EL (cell line): ENCODE measurements at regions not wholly inside any gene's neighbourhood (a gene's known extent, or its start where the extent isn't known, plus 50 kb on each side); places are given as distances from the start of the nearest gene placed in this dataset.

ENCODE experiments used
- DNase-seq: peaks from one replicate; pipeline ENCODE4 v3.0.0-alpha.2; 2016

GRCh38 chr12:66043035-66043434, 87.5 kb downstream of the LLPH start:
- no peak for DNase-seq

- no peak for DNase-seq
Observed at GRCh38 chr12:66041651-66042363, 88.7 kb downstream of the LLPH start.

DNA sequence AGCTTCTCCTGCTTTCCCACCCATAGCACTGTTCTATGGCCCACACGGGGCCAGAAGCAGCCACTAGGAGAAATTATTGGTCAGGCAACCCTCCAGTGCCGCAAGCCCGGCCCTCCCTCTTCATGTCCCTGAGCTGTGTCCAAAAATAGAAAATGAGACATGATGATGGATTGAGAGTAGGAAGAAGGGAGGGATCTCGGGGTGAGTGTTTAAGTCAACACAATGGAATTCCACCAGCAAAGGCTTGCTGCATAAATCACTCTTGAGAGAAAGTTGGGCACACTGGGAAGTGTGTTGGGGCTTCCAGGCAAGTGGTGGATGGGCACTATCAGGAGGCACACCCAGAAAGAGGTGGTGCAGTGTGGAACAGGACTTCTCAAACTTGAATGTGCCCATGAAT, 94.2 kb downstream of the LLPH start:
- peak; percentile 98 for DNase-seq

DNA sequence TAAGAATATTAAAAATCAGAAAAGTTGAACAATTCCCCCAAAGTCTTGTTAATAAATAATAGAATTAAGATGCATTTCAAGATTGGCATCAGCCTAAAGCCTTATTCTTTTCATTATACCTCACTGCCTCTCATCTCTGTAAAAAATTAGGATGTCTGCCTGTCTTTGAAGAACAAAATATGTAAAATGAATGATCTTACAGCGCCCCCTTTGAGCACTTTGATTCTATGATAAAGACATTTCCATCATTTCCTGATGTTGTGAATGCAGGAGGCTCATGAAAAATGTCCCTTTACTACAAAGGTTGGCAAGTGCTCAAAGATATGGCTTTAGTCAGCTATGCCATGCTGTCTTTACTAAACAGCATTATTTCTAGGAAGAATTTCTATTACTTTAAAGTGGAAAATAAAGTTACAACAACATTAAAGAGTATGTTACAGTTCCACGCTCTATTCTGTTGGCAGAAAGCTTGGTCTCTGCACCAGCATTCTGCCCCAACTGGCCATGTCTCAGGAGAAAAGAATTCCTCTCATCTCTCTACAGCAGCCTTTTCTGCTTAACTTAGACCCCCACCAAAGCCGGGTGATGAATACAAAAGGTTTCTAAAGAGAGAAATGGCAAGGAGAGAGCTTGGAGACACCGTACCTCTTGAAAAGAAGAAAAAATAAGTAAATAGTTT, 95.1 kb downstream of the LLPH start:
- peak; percentile 74 for DNase-seq

DNA sequence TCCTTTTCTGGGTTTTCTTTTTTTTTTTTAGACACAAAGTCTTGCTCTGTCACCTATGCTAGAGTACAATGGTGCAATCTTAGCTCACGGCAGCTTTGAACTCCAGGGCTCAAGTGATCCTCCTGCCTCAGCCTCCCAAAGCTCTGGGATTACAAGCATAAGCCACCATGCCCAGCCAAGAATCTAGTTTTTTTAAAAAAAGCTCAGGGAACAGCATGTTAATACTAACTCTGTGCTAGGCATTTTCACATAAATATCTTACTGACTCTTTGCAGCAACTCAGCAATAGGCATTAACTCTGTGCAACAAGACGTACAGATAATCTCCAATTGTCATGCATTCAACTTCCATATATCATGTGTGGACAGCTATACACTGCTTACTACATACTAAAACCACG, 97.4 kb downstream of the LLPH start:
- DNase-seq: no peak

GRCh38 chr12:66032739-66033138, 97.8 kb downstream of the LLPH start:
- DNase-seq: no peak

DNA sequence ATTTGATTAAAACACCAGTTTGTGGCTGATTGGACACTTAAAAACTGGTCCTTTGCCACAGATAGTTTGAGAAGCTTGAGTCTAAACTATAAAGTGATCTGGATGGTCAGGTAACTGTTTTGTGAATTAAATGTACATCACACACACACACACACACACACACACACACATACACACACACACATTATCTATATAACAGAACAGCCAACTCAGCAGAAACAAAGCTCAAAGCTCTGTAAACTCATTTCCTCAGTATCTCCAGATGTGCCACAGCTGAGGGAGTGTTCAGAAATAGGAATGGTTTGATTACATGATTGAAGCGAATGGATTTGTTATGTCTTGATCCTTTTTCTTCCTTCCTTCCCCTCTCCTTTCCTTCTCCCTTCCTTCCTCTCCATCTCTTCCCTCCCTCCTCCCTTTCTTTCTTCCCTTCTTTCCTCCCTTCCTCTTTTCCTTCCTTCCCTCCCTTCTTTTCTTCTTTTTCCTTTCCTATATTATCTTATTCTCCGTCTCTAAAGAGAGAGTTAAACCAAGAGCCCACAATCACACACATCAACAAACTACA, 100.3 kb downstream of the LLPH start:
- no peak for DNase-seq

- no peak for DNase-seq
Observed at GRCh38 chr12:66028390-66028789, 102.2 kb downstream of the LLPH start.

DNA sequence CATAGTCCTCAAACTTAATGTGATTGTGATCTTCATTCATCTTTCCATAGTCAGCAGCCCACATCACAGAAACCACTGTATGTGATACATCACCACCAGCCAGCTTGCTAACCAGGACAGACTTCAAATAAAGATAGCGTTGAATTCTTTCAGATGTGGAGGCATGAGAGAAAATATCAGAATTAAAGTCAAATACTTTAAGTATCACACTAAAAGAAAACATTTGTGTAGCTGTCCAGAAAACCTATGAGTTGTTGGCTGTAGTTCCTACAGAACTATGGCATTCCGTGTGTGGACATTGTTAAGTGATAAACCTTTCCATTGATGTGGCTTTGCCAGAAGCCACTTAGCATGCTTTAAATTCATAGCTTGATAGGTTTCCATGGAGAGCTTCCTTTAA, 105.1 kb downstream of the LLPH start:
- no peak for DNase-seq

DNA sequence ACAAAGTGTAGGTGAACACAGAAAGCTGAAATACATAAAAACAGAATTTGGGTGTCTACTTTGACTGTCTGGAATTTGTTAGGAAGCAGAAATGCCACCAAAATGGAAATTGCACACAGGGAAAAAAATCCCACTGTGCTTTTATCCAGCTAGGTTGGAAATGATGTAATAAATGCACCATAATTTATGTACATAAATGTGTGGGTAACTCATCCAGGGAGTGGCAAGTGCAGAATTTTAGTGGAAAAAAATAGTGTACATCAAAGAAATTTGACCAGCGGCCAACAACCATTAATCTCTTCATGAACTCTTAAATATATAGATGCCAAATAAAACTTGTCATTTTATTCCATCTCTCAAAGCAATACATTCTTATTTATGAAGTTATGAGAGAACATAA, 105.6 kb downstream of the LLPH start:
- DNase-seq: no peak

GRCh38 chr12:66020481-66020880, 110.1 kb downstream of the LLPH start:
- no peak for DNase-seq

DNA sequence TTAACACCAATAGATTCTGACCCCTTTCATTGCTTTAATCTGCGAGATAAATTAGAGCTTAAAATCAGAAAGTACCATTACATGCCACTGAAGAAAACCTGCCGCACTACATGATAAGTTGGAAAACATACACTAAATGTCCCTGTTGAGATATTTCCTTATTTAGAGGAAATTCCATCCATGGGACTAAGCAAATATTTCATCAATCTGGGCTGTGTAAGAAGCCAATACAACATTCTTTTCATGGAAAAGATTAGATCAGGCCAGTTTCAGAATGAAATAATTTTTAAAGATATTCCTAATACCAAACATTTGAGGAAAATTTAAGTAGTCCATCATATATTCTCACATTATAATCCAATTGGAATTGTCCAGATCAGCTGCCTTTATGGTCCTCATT, 112.8 kb downstream of the LLPH start:
- DNase-seq: peak; percentile 17
